SK-N-SH treated with all-trans-retinoic acid at 6 μM for 48 hours (cell line): ENCODE measurements at regions not wholly inside any gene's neighbourhood (a gene's known extent, or its start where the extent isn't known, plus 50 kb on each side); places are given as distances from the start of the nearest gene placed in this dataset.

Experiments
- ZC3H10 ChIP-seq: fragments of 250-450 bp; sonication (Bioruptor Pico); IDR thresholded peaks from 2 replicates; pipeline ENCODE4 v1.5.1; 2021; ENCODE audit warnings: mild to moderate bottlenecking, moderate library complexity
- TF ChIP-seq, protein P1 (sequence below): fragments of 250-450 bp; sonication (Bioruptor Pico); IDR thresholded peaks from 2 replicates; pipeline ENCODE4 v1.8.0; 2021; ENCODE audit warnings: low read depth, mild to moderate bottlenecking, moderate library complexity, borderline replicate concordance
- TF ChIP-seq, protein P2 (sequence below): fragments of 250-450 bp; sonication (Bioruptor Pico); IDR thresholded peaks from 2 replicates; pipeline ENCODE4 v1.8.0; 2020; ENCODE audit warnings: mild to moderate bottlenecking, moderate library complexity, borderline replicate concordance

DNA sequence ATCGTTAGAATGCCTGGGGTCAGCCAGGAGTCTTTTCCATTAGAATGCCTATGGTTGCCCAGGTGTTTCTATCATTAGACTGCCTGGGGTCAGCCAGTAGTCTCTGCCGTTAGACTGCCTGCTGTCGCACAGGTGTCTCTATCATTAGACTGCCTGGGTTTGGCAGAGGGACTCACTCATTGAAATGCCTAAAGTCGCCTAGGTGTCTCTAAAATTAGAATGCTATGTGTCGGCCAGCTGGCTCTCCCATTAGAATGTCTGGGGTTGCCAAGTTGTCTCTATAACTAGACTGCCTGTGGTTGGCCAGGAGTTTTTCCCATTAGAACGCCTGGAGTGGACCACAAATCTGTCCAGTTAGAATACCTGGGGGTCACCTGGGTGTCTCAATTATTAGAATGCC, 2266.5 kb downstream of the TP53TG3F start:
- TF ChIP-seq, protein P1, sequence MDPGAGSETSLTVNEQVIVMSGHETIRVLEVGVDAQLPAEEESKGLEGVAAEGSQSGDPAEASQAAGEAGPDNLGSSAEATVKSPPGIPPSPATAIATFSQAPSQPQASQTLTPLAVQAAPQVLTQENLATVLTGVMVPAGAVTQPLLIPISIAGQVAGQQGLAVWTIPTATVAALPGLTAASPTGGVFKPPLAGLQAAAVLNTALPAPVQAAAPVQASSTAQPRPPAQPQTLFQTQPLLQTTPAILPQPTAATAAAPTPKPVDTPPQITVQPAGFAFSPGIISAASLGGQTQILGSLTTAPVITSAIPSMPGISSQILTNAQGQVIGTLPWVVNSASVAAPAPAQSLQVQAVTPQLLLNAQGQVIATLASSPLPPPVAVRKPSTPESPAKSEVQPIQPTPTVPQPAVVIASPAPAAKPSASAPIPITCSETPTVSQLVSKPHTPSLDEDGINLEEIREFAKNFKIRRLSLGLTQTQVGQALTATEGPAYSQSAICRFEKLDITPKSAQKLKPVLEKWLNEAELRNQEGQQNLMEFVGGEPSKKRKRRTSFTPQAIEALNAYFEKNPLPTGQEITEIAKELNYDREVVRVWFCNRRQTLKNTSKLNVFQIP (CRISPR knock-in tag): no peak
- TF ChIP-seq, protein P2, sequence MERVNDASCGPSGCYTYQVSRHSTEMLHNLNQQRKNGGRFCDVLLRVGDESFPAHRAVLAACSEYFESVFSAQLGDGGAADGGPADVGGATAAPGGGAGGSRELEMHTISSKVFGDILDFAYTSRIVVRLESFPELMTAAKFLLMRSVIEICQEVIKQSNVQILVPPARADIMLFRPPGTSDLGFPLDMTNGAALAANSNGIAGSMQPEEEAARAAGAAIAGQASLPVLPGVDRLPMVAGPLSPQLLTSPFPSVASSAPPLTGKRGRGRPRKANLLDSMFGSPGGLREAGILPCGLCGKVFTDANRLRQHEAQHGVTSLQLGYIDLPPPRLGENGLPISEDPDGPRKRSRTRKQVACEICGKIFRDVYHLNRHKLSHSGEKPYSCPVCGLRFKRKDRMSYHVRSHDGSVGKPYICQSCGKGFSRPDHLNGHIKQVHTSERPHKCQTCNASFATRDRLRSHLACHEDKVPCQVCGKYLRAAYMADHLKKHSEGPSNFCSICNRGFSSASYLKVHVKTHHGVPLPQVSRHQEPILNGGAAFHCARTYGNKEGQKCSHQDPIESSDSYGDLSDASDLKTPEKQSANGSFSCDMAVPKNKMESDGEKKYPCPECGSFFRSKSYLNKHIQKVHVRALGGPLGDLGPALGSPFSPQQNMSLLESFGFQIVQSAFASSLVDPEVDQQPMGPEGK: no peak
- TF ChIP-seq ZC3H10 (CRISPR knock-in tag): no peak
